Hepatocyte (in vitro differentiated cells): ENCODE measurements at regions not wholly inside any gene's neighbourhood (a gene's known extent, or its start where the extent isn't known, plus 50 kb on each side); places are given as distances from the start of the nearest gene placed in this dataset.

ENCODE experiments used
- EZH2phosphoT487 ChIP-seq: fragments of 200-600 bp; sonication (generic); IDR thresholded peaks from one replicate; pipeline ENCODE4 v1.6.1; 2018; ENCODE audit warnings: antibody characterized with exemption, mild to moderate bottlenecking, low read depth, moderate library complexity; ENCODE audit not compliant: unreplicated experiment, severe bottlenecking
- TF ChIP-seq, protein P1 (sequence below): fragments of 200-600 bp; sonication (generic); IDR thresholded peaks from 2 replicates; pipeline ENCODE4 v1.5.1; 2016; ENCODE audit warnings: antibody characterized with exemption, mild to moderate bottlenecking; ENCODE audit not compliant: poor library complexity

DNA sequence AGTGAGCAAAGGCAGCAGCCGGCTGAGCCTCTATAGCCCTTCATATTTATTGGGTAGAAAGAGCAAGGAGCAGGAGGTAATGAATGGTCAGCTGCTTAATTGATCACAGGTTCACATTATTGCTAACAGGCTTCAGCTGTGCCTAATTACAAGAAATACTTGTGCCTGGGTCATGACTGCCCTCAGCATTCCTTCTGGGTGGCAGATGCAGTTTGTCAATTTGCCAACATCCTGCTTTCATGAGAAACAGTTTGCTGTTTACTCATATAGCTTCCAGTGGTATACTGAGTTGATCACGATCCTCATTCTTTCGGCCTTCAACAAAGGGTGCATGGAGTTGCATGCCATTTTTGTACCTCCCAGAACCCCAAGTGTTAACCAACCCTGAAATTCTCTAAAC, 81.0 kb upstream of the PLEKHG7 start:
- TF ChIP-seq, protein P1, sequence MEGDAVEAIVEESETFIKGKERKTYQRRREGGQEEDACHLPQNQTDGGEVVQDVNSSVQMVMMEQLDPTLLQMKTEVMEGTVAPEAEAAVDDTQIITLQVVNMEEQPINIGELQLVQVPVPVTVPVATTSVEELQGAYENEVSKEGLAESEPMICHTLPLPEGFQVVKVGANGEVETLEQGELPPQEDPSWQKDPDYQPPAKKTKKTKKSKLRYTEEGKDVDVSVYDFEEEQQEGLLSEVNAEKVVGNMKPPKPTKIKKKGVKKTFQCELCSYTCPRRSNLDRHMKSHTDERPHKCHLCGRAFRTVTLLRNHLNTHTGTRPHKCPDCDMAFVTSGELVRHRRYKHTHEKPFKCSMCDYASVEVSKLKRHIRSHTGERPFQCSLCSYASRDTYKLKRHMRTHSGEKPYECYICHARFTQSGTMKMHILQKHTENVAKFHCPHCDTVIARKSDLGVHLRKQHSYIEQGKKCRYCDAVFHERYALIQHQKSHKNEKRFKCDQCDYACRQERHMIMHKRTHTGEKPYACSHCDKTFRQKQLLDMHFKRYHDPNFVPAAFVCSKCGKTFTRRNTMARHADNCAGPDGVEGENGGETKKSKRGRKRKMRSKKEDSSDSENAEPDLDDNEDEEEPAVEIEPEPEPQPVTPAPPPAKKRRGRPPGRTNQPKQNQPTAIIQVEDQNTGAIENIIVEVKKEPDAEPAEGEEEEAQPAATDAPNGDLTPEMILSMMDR = no peak
- no peak for TF ChIP-seq EZH2phosphoT487
